ENCODE measurements at regions not wholly inside any gene's neighbourhood (a gene's known extent, or its start where the extent isn't known, plus 50 kb on each side); places are given as distances from the start of the nearest gene placed in this dataset.
"Not testable (repeated sequence)": the region's sequence is repeated elsewhere in the genome, so short reads cannot be mapped to it uniquely, and the experiment has no call there.

- not testable (repeated sequence) for DNase-seq (ENCODE audit: extremely low read depth, low read depth)
Measured at GRCh38 chr22:10526079-10526478, 5001.9 kb upstream of the OR11H1 start.

GRCh38 chr22:10531141-10531540, 4996.9 kb upstream of the OR11H1 start:
- DNase-seq (ENCODE audit: extremely low read depth, low read depth) = not testable (repeated sequence)

GRCh38 chr22:10572531-10572930, 4955.5 kb upstream of the OR11H1 start:
- DNase-seq (ENCODE audit: extremely low read depth, low read depth) = not testable (repeated sequence)

GRCh38 chr22:10601071-10601470, 4926.9 kb upstream of the OR11H1 start:
- DNase-seq (ENCODE audit: extremely low read depth, low read depth) = not testable (repeated sequence)

GRCh38 chr22:10631961-10632360, 4896.0 kb upstream of the OR11H1 start:
- not testable (repeated sequence) for DNase-seq (ENCODE audit: extremely low read depth, low read depth)

- DNase-seq (ENCODE audit: extremely low read depth, low read depth) = not testable (repeated sequence)
Measured at GRCh38 chr22:10635341-10635740, 4892.7 kb upstream of the OR11H1 start.

GRCh38 chr22:10662818-10663217, 4865.2 kb upstream of the OR11H1 start:
- DNase-seq (ENCODE audit: extremely low read depth, low read depth) = not testable (repeated sequence)

- peak; percentile 3; the same call in 1 of the 2 replicates for TF ChIP-seq CTCF (IDR thresholded peaks at IDR 0.05; ENCODE audit: low read depth, low read length)
- not testable (repeated sequence) for DNase-seq (ENCODE audit: extremely low read depth, low read depth)
Measured at GRCh38 chr22:10673065-10673464, 4854.9 kb upstream of the OR11H1 start.

- not testable (repeated sequence) for DNase-seq (ENCODE audit: extremely low read depth, low read depth)
Measured at GRCh38 chr22:10678720-10679119, 4849.3 kb upstream of the OR11H1 start.

- not testable (repeated sequence) for DNase-seq (ENCODE audit: extremely low read depth, low read depth)
Measured at GRCh38 chr22:10685436-10685835, 4842.6 kb upstream of the OR11H1 start.

- not testable (repeated sequence) for DNase-seq (ENCODE audit: extremely low read depth, low read depth)
Measured at GRCh38 chr22:10687256-10687655, 4840.7 kb upstream of the OR11H1 start.

- not testable (repeated sequence) for DNase-seq (ENCODE audit: extremely low read depth, low read depth)
Measured at GRCh38 chr22:10698836-10699235, 4829.2 kb upstream of the OR11H1 start.

- not testable (repeated sequence) for DNase-seq (ENCODE audit: extremely low read depth, low read depth)
Measured at GRCh38 chr22:10699301-10700097, 4828.5 kb upstream of the OR11H1 start.

- not testable (repeated sequence) for DNase-seq (ENCODE audit: extremely low read depth, low read depth)
Measured at GRCh38 chr22:10708175-10708574, 4819.8 kb upstream of the OR11H1 start.

- not testable (repeated sequence) for DNase-seq (ENCODE audit: extremely low read depth, low read depth)
Measured at GRCh38 chr22:10710923-10711322, 4817.1 kb upstream of the OR11H1 start.

- DNase-seq (ENCODE audit: extremely low read depth, low read depth) = not testable (repeated sequence)
Measured at GRCh38 chr22:10722804-10723203, 4805.2 kb upstream of the OR11H1 start.

- DNase-seq (ENCODE audit: extremely low read depth, low read depth) = not testable (repeated sequence)
Measured at GRCh38 chr22:10723966-10724365, 4804.0 kb upstream of the OR11H1 start.
